Tibial artery (tissue), 4 donors: ENCODE measurements at regions not wholly inside any gene's neighbourhood (a gene's known extent, or its start where the extent isn't known, plus 50 kb on each side); places are given as distances from the start of the nearest gene placed in this dataset.

Source experiments
- DNase-seq, 2 donors: peaks; one replicate each; pipeline ENCODE4 v3.0.0-alpha.2; 2019
- H3K27ac ChIP-seq, 2 donors: fragments of 200-600 bp; sonication (generic) in 1 of 2; 1 replicate in 1 of 2; 2 replicates in 1 of 2; pipeline ENCODE4 v1.5.1; 2018 to 2019; ENCODE audit warnings: mild to moderate bottlenecking in 1 of 2
- H3K27me3 ChIP-seq, 2 donors: fragments of 200-600 bp; sonication (generic) in 1 of 2; one replicate each; pipeline versions ENCODE4 v1.5.1 to v1.6.0; 2016 to 2019
- H3K36me3 ChIP-seq, 3 donors: fragments of 200-600 bp; sonication (generic) in 2 of 3; one replicate each; pipeline ENCODE4 v1.5.1; 2016 to 2019; ENCODE audit warnings: mild to moderate bottlenecking in 2 of 3
- H3K4me1 ChIP-seq, 4 donors: fragments of 200-600 bp; sonication (generic) in 2 of 4; 1 replicate in 3 of 4; 2 replicates in 1 of 4; pipeline ENCODE4 v1.5.1; 2016 to 2019
- H3K4me3 ChIP-seq, 2 donors: fragments of 200-600 bp; sonication (generic) in 1 of 2; 1 replicate in 1 of 2; 2 replicates in 1 of 2; pipeline ENCODE4 v1.5.1; 2018 to 2019; ENCODE audit warnings: mild to moderate bottlenecking in 2 of 2
- H3K9me3 ChIP-seq, 3 donors: fragments of 200-600 bp; sonication (generic) in 1 of 3; one replicate each; pipeline ENCODE4 v1.5.1; 2016 to 2019
- intact Hi-C: fragments of 100-400 bp; cut with DNase I; formaldehyde crosslinking; loops from one replicate; pipeline ENCODE4 v1.15.0; 2023; ENCODE audit warnings: low total_unique reads
- TF ChIP-seq, protein P1 (sequence below), 2 experiments: fragments of 200-600 bp in 1 of 2; fragments of 450-650 bp in 1 of 2; IDR thresholded peaks; one replicate each; pipeline ENCODE4 v1.5.1; 2017 to 2019; ENCODE audit warnings: antibody characterized with exemption in 2 of 2, mild to moderate bottlenecking in 1 of 2, moderate library complexity in 1 of 2

DNA sequence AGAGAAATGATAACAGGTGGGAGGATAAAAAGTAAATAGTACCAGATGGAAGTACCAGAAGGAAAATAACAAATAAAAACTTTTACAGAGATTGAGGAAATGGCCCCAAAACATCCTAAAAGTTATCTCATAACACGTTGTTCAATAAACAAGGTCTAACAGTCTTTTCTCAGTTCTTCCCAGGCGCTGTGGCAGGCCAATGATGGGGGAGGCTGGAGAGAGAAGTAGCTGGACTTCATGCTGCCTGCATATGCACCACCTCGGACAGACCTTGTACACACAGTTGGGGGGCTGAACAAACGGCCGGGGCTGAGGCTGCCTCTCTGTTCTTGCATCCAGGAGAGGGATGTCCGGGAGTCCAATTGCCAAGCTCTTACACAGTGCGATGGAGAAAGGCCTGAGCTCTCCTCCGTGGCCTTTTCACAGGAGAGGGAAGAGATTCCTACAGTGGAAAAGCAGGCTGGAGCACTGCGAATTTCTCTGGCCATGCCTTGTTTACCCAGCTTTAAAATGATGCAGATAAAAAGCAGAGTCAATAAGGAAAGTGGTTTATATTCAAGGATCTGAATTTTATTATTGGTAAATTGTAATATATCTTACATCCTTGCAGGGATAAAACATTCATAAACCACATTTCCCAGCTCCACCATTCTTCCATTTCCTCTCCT is 109.8 kb downstream of the PHLDA1 start:
- DNase-seq = no peak
- intact Hi-C loops = no loop called here

DNA sequence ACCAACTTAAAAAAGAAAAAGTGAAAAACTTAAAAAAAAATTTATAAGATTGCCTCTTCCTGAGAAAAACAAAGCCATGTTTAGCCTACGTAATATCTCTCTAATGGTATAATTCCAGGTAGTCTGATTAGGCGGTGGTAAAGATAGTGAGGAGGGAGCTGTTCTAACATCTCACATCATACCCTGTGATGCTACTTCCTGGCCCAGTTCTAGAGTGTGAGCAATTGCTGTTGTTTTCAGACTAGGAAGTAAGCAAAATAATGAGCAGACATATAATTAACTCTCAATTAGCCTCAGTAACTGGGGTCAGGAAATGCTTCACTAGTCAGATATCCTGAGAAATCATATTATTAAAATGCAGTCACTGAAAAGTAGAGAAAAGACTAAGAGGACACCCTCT is 113.9 kb downstream of the PHLDA1 start:
- Histone ChIP-seq H3K4me3 (no peak overlapping the region), H3K27me3 (no peaks in the 10 kb centered on the region), H3K9me3 (no peaks in the 10 kb centered on the region), H3K36me3 (no peaks in the 10 kb centered on the region), H3K27ac (no peak overlapping the region), H3K4me1 (no peaks in the 10 kb centered on the region)
- DNase-seq = no peak
- TF ChIP-seq, protein P1, sequence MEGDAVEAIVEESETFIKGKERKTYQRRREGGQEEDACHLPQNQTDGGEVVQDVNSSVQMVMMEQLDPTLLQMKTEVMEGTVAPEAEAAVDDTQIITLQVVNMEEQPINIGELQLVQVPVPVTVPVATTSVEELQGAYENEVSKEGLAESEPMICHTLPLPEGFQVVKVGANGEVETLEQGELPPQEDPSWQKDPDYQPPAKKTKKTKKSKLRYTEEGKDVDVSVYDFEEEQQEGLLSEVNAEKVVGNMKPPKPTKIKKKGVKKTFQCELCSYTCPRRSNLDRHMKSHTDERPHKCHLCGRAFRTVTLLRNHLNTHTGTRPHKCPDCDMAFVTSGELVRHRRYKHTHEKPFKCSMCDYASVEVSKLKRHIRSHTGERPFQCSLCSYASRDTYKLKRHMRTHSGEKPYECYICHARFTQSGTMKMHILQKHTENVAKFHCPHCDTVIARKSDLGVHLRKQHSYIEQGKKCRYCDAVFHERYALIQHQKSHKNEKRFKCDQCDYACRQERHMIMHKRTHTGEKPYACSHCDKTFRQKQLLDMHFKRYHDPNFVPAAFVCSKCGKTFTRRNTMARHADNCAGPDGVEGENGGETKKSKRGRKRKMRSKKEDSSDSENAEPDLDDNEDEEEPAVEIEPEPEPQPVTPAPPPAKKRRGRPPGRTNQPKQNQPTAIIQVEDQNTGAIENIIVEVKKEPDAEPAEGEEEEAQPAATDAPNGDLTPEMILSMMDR (IDR thresholded peaks at IDR 0.05) = no peak
- intact Hi-C loops = no loop called here

More for the DNA sequence above, 109.8 kb downstream of the PHLDA1 start:
- Histone ChIP-seq H3K4me3 (no peak overlapping the region), H3K4me1 (no peaks in the 10 kb centered on the region), H3K27ac (no peak overlapping the region), H3K9me3 (peaks cover 0 to 14% (median 5%) of the 10 kb centered on the region in 3 donors), H3K27me3 (no peaks in the 10 kb centered on the region), H3K36me3 (peaks cover 0 to 3% (median 0%) of the 10 kb centered on the region in 3 donors)
- TF ChIP-seq, protein P1 (IDR thresholded peaks at IDR 0.05) = no peak

DNA sequence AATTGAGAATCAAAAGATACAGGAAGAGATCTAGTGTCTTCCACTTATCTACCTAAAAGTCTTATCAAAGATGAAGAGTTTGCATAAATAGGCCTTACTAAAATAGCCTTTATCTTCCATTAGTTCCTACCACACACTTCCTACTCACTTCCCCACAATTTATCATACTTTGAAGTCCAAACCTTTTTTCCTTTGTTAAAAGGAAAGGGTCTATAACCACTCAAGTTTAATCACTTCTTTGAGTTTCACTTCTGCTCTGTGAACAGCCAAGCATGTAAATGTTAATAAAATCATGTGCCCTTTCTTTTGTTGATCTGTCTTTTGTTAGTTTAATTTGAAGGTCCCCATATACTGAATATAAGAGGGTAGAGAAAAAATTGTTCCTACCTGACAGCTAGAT is 114.5 kb downstream of the PHLDA1 start:
- Histone ChIP-seq H3K9me3 (no peaks in the 10 kb centered on the region), H3K36me3 (no peaks in the 10 kb centered on the region), H3K27me3 (no peaks in the 10 kb centered on the region), H3K27ac (no peak overlapping the region), H3K4me3 (no peak overlapping the region), H3K4me1 (no peaks in the 10 kb centered on the region)
- no peak for DNase-seq
- intact Hi-C loops = no loop called here
- TF ChIP-seq, protein P1 (IDR thresholded peaks at IDR 0.05) = no peak

DNA sequence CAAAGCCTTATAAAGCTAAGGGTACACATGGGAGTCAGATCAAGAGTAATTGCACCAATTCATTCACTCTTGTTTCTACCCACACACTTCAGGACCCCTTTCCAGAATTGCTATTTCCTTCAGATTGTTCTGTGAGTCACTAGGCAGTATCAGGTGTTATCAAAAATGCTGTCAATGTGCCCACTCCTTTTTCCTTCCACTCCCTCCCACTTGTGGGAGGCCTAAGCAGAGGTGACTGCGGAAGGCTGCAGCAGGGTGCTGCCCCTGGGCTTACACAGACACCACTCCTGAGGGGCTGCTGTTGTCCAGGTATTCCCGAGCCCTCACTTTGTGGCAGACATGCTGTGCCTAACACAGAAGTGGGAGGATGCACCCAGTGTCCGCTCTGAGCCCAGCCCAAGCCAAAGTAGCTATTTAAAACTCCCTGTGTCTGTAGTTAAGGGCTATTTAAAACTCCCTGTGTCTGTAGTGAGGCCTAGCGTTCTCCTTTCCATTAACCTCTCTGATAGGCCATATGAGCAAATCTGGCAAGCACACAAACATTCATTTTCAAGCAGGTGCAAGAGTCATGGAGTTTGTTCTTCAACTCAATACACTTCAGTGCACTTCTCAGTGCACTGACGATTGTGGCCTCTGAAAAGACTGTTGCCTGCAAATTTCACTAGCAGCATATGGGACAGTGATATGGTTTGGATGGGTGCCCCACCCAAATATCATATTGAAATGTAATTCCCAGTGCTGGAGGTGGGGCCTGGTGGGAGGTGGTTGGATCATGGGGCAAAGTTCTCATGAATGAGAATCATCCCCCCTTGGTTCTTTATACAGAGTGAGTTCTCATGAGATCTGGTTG is 117.8 kb downstream of the PHLDA1 start:
- no peak overlapping the region for H3K27ac ChIP-seq
- H3K4me1 ChIP-seq = peaks cover 0 to 10% (median 7%) of the 10 kb centered on the region in 4 donors
- H3K4me3 ChIP-seq = no peak overlapping the region
- TF ChIP-seq, protein P1 (IDR thresholded peaks at IDR 0.05) = no peak
- no peaks in the 10 kb centered on the region for H3K27me3 ChIP-seq
- H3K9me3 ChIP-seq = no peaks in the 10 kb centered on the region
- no peaks in the 10 kb centered on the region for H3K36me3 ChIP-seq
- intact Hi-C loops = no loop called here
- no peak for DNase-seq

DNA sequence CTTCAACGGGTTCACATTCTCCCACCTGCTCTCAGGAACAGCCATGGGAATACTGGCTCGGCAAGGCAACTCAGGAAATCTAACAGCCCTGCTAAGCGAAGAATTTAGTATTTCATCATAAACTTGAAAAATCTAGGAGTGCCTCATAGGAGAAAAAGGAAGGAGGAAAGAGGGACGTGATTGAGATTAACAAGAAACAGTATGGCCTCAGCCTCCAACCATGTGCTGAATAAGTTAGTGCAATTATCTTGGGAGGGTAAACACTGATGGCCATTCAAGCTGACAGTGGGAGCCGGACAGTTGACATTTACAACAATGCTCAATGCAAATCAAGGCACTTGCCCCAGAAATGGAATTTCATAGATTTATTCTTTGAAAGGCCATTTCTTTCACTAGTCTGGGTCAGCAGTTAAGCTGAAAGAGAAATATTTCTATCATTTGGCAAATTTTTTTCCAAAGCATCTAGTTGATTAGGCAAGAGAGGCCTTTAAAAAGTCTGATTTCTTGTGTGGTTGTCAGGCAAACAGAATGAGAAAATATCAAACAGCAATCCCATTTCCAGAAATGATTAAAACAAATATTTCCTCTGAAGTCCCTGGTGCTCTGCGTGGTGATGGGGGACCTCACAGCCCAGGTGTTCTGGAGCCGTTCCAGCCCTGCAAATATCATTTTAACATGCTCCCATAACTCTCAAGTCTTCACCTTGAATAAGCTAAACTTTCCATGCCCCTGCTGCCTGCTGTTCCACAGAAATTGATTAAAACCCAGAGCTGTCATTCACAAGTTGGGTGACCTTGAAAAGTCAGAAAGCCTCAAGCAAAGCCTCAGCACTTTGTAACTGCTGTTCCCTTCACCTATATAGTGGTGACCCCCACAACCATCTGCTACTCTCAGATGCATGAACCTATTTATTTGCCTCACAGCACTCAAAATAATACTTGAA is 121.6 kb downstream of the PHLDA1 start:
- Histone ChIP-seq H3K36me3 (no peaks in the 10 kb centered on the region), H3K27me3 (no peaks in the 10 kb centered on the region), H3K9me3 (no peaks in the 10 kb centered on the region), H3K27ac (no peak overlapping the region), H3K4me1 (peaks cover 0 to 14% (median 9%) of the 10 kb centered on the region in 4 donors), H3K4me3 (no peak overlapping the region)
- DNase-seq = no peak
- TF ChIP-seq, protein P1 (IDR thresholded peaks at IDR 0.05) = no peak
- intact Hi-C loops = no loop called here
